Fibroblast of lung (primary cell): ENCODE measurements at regions not wholly inside any gene's neighbourhood (a gene's known extent, or its start where the extent isn't known, plus 50 kb on each side); places are given as distances from the start of the nearest gene placed in this dataset.

ENCODE experiments used
- DNase-seq, 2 donors: peaks; one replicate each; pipeline versions ENCODE4 v3.0.0 to v3.0.0-alpha.2; 2010; ENCODE audit warnings: low read depth in 2 of 2
- H2AFZ ChIP-seq: 2 replicates; pipeline ENCODE4 v1.5.1; 2012; ENCODE audit warnings: low read length, control low read depth, inconsistent platforms
- H3K27ac ChIP-seq: 2 replicates; pipeline ENCODE4 v1.5.1; 2011; ENCODE audit warnings: low read length, control low read depth; ENCODE audit not compliant: insufficient read depth
- H3K27me3 ChIP-seq: 2 replicates; pipeline ENCODE4 v1.5.1; 2011; ENCODE audit warnings: mild to moderate bottlenecking, low read length; ENCODE audit not compliant: control insufficient read depth, insufficient read depth
- H3K36me3 ChIP-seq: 2 replicates; pipeline ENCODE4 v1.5.1; 2011; ENCODE audit warnings: low read length; ENCODE audit not compliant: control insufficient read depth, insufficient read depth
- H3K4me1 ChIP-seq: 2 replicates; pipeline ENCODE4 v1.5.1; 2011; ENCODE audit warnings: low read length; ENCODE audit not compliant: control insufficient read depth, insufficient read depth; ENCODE audit errors: extremely low read depth
- H3K4me2 ChIP-seq: 2 replicates; pipeline ENCODE4 v1.5.1; 2011; ENCODE audit warnings: low read length, control low read depth; ENCODE audit not compliant: insufficient read depth; ENCODE audit errors: extremely low read depth
- H3K4me3 ChIP-seq, 4 experiments: fragments of 200-600 bp in 1 of 4; sonication (generic) in 1 of 4; replicated peaks in 1 of 4; 2 replicates each; pipeline ENCODE4 v1.5.1; 2011 to 2016; ENCODE audit warnings: low read length in 4 of 4, low read depth in 3 of 4, mild to moderate bottlenecking in 3 of 4, control low read depth in 2 of 4, inconsistent platforms in 1 of 4, mixed read lengths in 1 of 4; ENCODE audit not compliant: insufficient read depth in 1 of 4; ENCODE audit errors: control extremely low read depth in 1 of 4
- H3K79me2 ChIP-seq: 2 replicates; pipeline ENCODE4 v1.5.1; 2012; ENCODE audit warnings: mild to moderate bottlenecking, low read length, inconsistent platforms; ENCODE audit not compliant: control insufficient read depth, insufficient read depth
- H3K9ac ChIP-seq: 2 replicates; pipeline ENCODE4 v1.5.1; 2011; ENCODE audit warnings: mild to moderate bottlenecking, low read length, control low read depth; ENCODE audit not compliant: insufficient read depth
- H3K9me3 ChIP-seq: 2 replicates; pipeline ENCODE4 v1.5.1; 2012; ENCODE audit warnings: low read depth, low read length; ENCODE audit not compliant: control insufficient read depth, insufficient read depth
- H4K20me1 ChIP-seq: 2 replicates; pipeline ENCODE4 v1.5.1; 2011; ENCODE audit warnings: low read length; ENCODE audit not compliant: control insufficient read depth, insufficient read depth; ENCODE audit errors: extremely low read depth
- EZH2 ChIP-seq: IDR thresholded peaks from 2 replicates; pipeline ENCODE4 v1.5.1; 2012; ENCODE audit warnings: low read length, control low read depth, mild to moderate bottlenecking; ENCODE audit errors: missing control alignments
- TF ChIP-seq, protein P1 (sequence below), 2 donors: IDR thresholded peaks in 1 of 2; conservative IDR thresholded peaks in 1 of 2; 1 replicate in 1 of 2; 2 replicates in 1 of 2; pipeline ENCODE4 v1.5.1; 2011 to 2012; ENCODE audit warnings: low read length in 2 of 2, control low read depth in 1 of 2, inconsistent platforms in 1 of 2, low read depth in 1 of 2, mild to moderate bottlenecking in 1 of 2

- Histone ChIP-seq H3K4me2 (no peak overlapping the region), H3K27me3 (no peaks in the 10 kb centered on the region), H3K9me3 (no peaks in the 10 kb centered on the region), H3K36me3 (no peaks in the 10 kb centered on the region), H3K9ac (no peak overlapping the region), H4K20me1 (no peaks in the 10 kb centered on the region), H2AFZ (no peak overlapping the region), H3K4me1 (no peaks in the 10 kb centered on the region), H3K79me2 (no peaks in the 10 kb centered on the region), H3K27ac (no peak overlapping the region), H3K4me3 (no peak overlapping the region)
- TF ChIP-seq, protein P1, sequence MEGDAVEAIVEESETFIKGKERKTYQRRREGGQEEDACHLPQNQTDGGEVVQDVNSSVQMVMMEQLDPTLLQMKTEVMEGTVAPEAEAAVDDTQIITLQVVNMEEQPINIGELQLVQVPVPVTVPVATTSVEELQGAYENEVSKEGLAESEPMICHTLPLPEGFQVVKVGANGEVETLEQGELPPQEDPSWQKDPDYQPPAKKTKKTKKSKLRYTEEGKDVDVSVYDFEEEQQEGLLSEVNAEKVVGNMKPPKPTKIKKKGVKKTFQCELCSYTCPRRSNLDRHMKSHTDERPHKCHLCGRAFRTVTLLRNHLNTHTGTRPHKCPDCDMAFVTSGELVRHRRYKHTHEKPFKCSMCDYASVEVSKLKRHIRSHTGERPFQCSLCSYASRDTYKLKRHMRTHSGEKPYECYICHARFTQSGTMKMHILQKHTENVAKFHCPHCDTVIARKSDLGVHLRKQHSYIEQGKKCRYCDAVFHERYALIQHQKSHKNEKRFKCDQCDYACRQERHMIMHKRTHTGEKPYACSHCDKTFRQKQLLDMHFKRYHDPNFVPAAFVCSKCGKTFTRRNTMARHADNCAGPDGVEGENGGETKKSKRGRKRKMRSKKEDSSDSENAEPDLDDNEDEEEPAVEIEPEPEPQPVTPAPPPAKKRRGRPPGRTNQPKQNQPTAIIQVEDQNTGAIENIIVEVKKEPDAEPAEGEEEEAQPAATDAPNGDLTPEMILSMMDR (conservative IDR thresholded peaks at IDR 0.05 in 1 of 2, IDR thresholded peaks at IDR 0.05 in 1 of 2; ENCODE audit: low read depth in 1 of 2, low read length in 2 of 2) = no peak
- TF ChIP-seq EZH2 = no peak
- no peak for DNase-seq
Observed at GRCh38 chr5:165805756-165806155, 2300.3 kb downstream of the MAT2B start.

DNA sequence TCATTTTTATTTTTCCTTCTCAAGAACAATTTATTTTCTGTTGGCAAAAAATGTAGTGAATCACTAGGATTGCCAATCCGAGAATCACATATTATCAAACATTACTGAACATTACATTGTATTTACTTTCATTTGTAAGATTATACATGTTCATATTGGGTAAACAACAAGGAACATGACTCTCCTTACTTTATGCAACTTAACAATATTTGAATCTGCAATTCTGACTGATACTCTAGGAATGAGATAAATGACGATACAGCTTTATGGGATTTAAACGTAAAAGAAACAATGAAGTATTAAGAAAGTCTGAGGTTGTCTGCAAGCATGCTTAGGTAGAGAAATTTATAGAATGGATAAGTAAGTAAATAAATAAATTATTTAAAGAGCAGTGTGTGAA is 2302.9 kb downstream of the MAT2B start:
- Histone ChIP-seq H3K9ac (no peak overlapping the region), H3K4me3 (no peak overlapping the region), H2AFZ (no peak overlapping the region), H3K27me3 (no peaks in the 10 kb centered on the region), H3K36me3 (no peaks in the 10 kb centered on the region), H3K27ac (no peak overlapping the region), H3K4me1 (no peaks in the 10 kb centered on the region), H3K4me2 (no peak overlapping the region), H3K79me2 (no peaks in the 10 kb centered on the region), H4K20me1 (no peaks in the 10 kb centered on the region), H3K9me3 (no peaks in the 10 kb centered on the region)
- no peak for TF ChIP-seq EZH2
- TF ChIP-seq, protein P1 (conservative IDR thresholded peaks at IDR 0.05 in 1 of 2, IDR thresholded peaks at IDR 0.05 in 1 of 2; ENCODE audit: low read depth in 1 of 2, low read length in 2 of 2) = no peak
- no peak for DNase-seq

- Histone ChIP-seq H3K79me2 (no peaks in the 10 kb centered on the region), H3K27ac (no peak overlapping the region), H3K36me3 (no peaks in the 10 kb centered on the region), H4K20me1 (no peaks in the 10 kb centered on the region), H2AFZ (no peak overlapping the region), H3K4me1 (no peaks in the 10 kb centered on the region), H3K4me3 (no peak overlapping the region), H3K27me3 (no peaks in the 10 kb centered on the region), H3K9ac (no peak overlapping the region), H3K4me2 (no peak overlapping the region), H3K9me3 (no peaks in the 10 kb centered on the region)
- DNase-seq = no peak
- TF ChIP-seq EZH2 = no peak
- TF ChIP-seq, protein P1 (conservative IDR thresholded peaks at IDR 0.05 in 1 of 2, IDR thresholded peaks at IDR 0.05 in 1 of 2; ENCODE audit: low read depth in 1 of 2, low read length in 2 of 2) = no peak
Observed at GRCh38 chr5:165809914-165810313, 2304.5 kb downstream of the MAT2B start.
